ENCODE measurements at regions not wholly inside any gene's neighbourhood (a gene's known extent, or its start where the extent isn't known, plus 50 kb on each side); places are given as distances from the start of the nearest gene placed in this dataset.

GRCh38 chr6:41487860-41488432 is 58.2 kb upstream of the FOXP4 start:
- 59% methylated on average over 5 of the region's 9 CpGs for WGBS (ENCODE audit: insufficient coverage)
- peaks cover 27% of the 10 kb centered on the region for H3K27me3 ChIP-seq (ENCODE audit: control insufficient read depth, insufficient read depth, low read length)
- no peak for DNase-seq
- H3K4me3 ChIP-seq (ENCODE audit: low read length) = no peak overlapping the region
- H3K9me3 ChIP-seq (replicated peaks; ENCODE audit: control insufficient read depth, low read depth, low read length) = no peaks in the 10 kb centered on the region
- H3K27ac ChIP-seq (ENCODE audit: low read length) = no peak overlapping the region
- peaks cover 27% of the 10 kb centered on the region for H3K4me1 ChIP-seq (ENCODE audit: control insufficient read depth, insufficient read depth, low read length)
- H3K36me3 ChIP-seq (ENCODE audit: control insufficient read depth, insufficient read depth, low read length) = no peaks in the 10 kb centered on the region

DNA sequence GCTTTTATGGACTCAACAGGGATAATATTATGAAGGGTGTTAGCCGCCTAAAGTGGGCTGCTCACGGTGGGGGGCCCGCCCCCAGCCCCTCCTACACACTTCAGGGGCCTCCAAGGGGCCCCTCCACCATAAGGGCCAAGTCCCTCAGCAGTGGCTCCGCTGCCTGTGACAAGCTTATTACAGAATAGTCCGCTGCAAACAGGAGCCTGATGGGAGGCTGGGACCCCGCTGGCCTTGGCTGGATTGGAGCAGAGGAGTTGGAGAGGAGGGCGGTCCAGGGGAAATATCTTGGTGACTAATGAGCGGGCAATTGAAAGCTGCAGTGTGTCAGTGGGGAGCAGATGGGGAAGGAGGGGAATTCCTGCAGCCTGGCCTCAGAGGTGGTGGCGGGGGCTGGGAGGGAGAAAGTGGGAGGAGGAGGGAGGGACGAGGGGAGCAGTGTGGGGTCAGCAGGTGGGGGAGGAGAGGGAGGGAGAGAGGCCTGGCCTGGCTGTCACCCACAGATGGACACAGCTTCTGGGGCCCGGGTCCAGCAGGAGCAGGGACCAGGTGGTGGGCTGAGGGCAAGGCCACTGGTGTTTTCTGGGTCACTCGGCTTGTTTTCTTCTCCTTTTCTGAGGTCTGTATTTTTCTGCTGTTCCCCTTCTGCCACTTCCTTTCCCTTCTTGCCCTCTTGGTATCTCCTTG is 57.6 kb upstream of the FOXP4 start:
- Histone ChIP-seq H3K9me3 (replicated peaks; ENCODE audit: control insufficient read depth, low read depth, low read length) (no peaks in the 10 kb centered on the region), H3K4me3 (ENCODE audit: low read length) (no peak overlapping the region), H3K4me1 (ENCODE audit: control insufficient read depth, insufficient read depth, low read length) (peaks cover 27% of the 10 kb centered on the region), H3K27me3 (ENCODE audit: control insufficient read depth, insufficient read depth, low read length) (peaks cover 29% of the 10 kb centered on the region), H3K27ac (ENCODE audit: low read length) (peak overlapping the region; percentile 59), H3K36me3 (ENCODE audit: control insufficient read depth, insufficient read depth, low read length) (no peaks in the 10 kb centered on the region)
- 19% methylated on average over 8 of the region's 12 CpGs for WGBS (ENCODE audit: insufficient coverage)
- peak; percentile 73 for DNase-seq

- DNase-seq = peak; percentile 87
- peaks cover 27% of the 10 kb centered on the region for H3K4me1 ChIP-seq (ENCODE audit: control insufficient read depth, insufficient read depth, low read length)
- H3K4me3 ChIP-seq (ENCODE audit: low read length) = no peak overlapping the region
- H3K36me3 ChIP-seq (ENCODE audit: control insufficient read depth, insufficient read depth, low read length) = no peaks in the 10 kb centered on the region
- H3K27me3 ChIP-seq (ENCODE audit: control insufficient read depth, insufficient read depth, low read length) = peaks cover 35% of the 10 kb centered on the region
- H3K27ac ChIP-seq (ENCODE audit: low read length) = peak overlapping the region; percentile 59
- no peaks in the 10 kb centered on the region for H3K9me3 ChIP-seq (replicated peaks; ENCODE audit: control insufficient read depth, low read depth, low read length)
- 18% methylated on average over 12 of the region's 16 CpGs for WGBS (ENCODE audit: insufficient coverage)
These were observed 56.9 kb upstream of the FOXP4 start for GRCh38 chr6:41489120-41489851.

GRCh38 chr6:41492261-41492891 is 53.8 kb upstream of the FOXP4 start:
- Histone ChIP-seq H3K27me3 (ENCODE audit: control insufficient read depth, insufficient read depth, low read length) (peaks cover 41% of the 10 kb centered on the region), H3K9me3 (replicated peaks; ENCODE audit: control insufficient read depth, low read depth, low read length) (no peaks in the 10 kb centered on the region), H3K4me1 (ENCODE audit: control insufficient read depth, insufficient read depth, low read length) (peaks cover 29% of the 10 kb centered on the region), H3K36me3 (ENCODE audit: control insufficient read depth, insufficient read depth, low read length) (no peaks in the 10 kb centered on the region), H3K4me3 (ENCODE audit: low read length) (no peak overlapping the region), H3K27ac (ENCODE audit: low read length) (no peak overlapping the region)
- no peak for DNase-seq
- 30% methylated on average over 9 of the region's 16 CpGs for whole genome bisulfite sequencing (ENCODE audit: insufficient coverage)

DNA sequence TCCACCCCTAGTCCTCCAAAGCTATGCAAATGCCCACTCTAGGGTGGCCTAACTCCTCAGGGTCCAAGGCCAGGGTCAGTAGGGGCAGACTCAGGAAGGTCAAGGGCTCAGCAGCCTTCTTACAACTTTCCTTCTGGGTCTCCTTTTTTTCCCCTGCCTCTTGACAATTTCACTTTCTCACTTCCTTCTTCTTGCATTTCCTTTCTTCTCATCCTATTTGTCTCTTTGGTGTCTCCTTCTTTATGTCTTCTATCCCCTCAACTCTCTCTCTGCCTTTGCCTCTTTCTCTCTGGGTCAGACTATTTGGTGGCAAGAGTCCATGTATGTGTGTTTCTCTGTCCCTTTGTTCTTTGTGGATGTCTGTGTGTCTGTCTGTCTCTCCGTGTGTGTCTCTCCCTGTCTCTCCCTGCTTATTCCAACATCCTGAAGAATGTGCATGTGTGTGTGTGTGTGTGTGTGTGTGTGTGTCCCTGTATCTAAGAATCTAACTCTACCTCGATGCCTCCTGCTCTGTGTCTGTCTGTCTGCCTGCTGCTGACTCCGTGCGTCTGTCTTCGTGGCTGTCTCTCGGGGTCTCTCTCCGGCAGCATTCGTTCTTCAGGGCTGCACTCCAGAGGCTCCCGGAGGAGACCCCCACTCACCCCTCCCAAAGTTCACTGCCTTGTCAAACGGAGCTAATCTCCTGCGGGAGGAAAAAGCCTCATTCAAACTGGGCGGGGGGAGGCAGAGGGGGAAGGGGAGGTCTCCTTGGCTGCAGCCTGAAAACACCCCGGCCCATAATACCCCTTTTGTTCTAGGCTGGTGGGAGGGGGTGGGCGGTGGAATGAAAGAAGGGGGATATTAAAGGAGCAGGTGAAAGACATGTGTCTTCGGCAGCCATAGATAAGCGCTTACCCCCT is 51.7 kb upstream of the FOXP4 start:
- Histone ChIP-seq H3K9me3 (replicated peaks; ENCODE audit: control insufficient read depth, low read depth, low read length) (no peaks in the 10 kb centered on the region), H3K27ac (ENCODE audit: low read length) (no peak overlapping the region), H3K4me3 (ENCODE audit: low read length) (no peak overlapping the region), H3K4me1 (ENCODE audit: control insufficient read depth, insufficient read depth, low read length) (peaks cover 11% of the 10 kb centered on the region), H3K36me3 (ENCODE audit: control insufficient read depth, insufficient read depth, low read length) (no peaks in the 10 kb centered on the region), H3K27me3 (ENCODE audit: control insufficient read depth, insufficient read depth, low read length) (peaks cover 53% of the 10 kb centered on the region)
- no CpG with 5 or more reads among the region's 16 CpGs for WGBS (ENCODE audit: insufficient coverage)
- no peak for DNase-seq
